ENCODE measurements at regions not wholly inside any gene's neighbourhood (a gene's known extent, or its start where the extent isn't known, plus 50 kb on each side); places are given as distances from the start of the nearest gene placed in this dataset.

- Mint-ChIP-seq H3K27me3 (ENCODE audit: low read depth) (no peaks in the 10 kb centered on the region; the same call in 1 of the 2 replicates), H3K27ac (no peak overlapping the region), H3K4me1 (no peaks in the 10 kb centered on the region), H3K9me3 (peaks cover 44% of the 10 kb centered on the region), H3K4me3 (no peak overlapping the region), H3K36me3 (peaks cover 28% of the 10 kb centered on the region)
- POLR2A ChIA-PET, result no interaction called here
- TF ChIP-seq NFYB (CRISPR knock-in tag; conservative IDR thresholded peaks at IDR 0.05; ENCODE audit: low read depth), result no peak
- no peak for TF ChIP-seq E2F5 (CRISPR knock-in tag; IDR thresholded peaks at IDR 0.05)
- no peak for TF ChIP-seq FOXP1 (CRISPR knock-in tag; IDR thresholded peaks at IDR 0.05; ENCODE audit: borderline replicate concordance)
- TF ChIP-seq SP1 (CRISPR knock-in tag; conservative IDR thresholded peaks at IDR 0.05), result no peak
- TF ChIP-seq ATF6 (CRISPR knock-in tag; IDR thresholded peaks at IDR 0.05), result no peak
- DNase-seq (ENCODE audit: low spot score), result no peak
- CTCF ChIA-PET, result no interaction called here
- ATAC-seq, result no peak
Measured at GRCh38 chr13:108018371-108018870, 196.9 kb downstream of the LIG4 start.

GRCh38 chr13:108006619-108007018 is 208.7 kb downstream of the LIG4 start:
- CTCF ChIA-PET, result no interaction called here
- DNase-seq (ENCODE audit: low spot score), result no peak
- H3K36me3 Mint-ChIP-seq, result no peaks in the 10 kb centered on the region; the same call in 1 of the 2 replicates
- H3K9me3 Mint-ChIP-seq, result peaks cover 30% of the 10 kb centered on the region
- no peak for ATAC-seq
- no peak for TF ChIP-seq NR1H2 (CRISPR knock-in tag; IDR thresholded peaks at IDR 0.05)
- TF ChIP-seq IRF2 (CRISPR knock-in tag; IDR thresholded peaks at IDR 0.05; ENCODE audit: borderline replicate concordance, low read depth), result no peak
- no peak for TF ChIP-seq STAT6 (CRISPR knock-in tag; conservative IDR thresholded peaks at IDR 0.05; ENCODE audit: low read depth)
- no peak for TF ChIP-seq TEAD1 (CRISPR knock-in tag; IDR thresholded peaks at IDR 0.05)
- TF ChIP-seq E2F1 (CRISPR knock-in tag; IDR thresholded peaks at IDR 0.05), result no peak
- no peak for TF ChIP-seq ESRRA (CRISPR knock-in tag; IDR thresholded peaks at IDR 0.05; ENCODE audit: borderline replicate concordance)
- TF ChIP-seq ZBTB21 (CRISPR knock-in tag; IDR thresholded peaks at IDR 0.05; ENCODE audit: borderline replicate concordance), result no peak
- TF ChIP-seq ZNF416 (CRISPR knock-in tag; IDR thresholded peaks at IDR 0.05), result no peak
- no peak for TF ChIP-seq HMGXB4 (CRISPR knock-in tag; IDR thresholded peaks at IDR 0.05)
- H3K4me3 Mint-ChIP-seq, result no peak overlapping the region
- no peak overlapping the region for H3K27ac Mint-ChIP-seq
- peaks cover 18% of the 10 kb centered on the region for H3K4me1 Mint-ChIP-seq
- H3K27me3 Mint-ChIP-seq (ENCODE audit: low read depth), result no peaks in the 10 kb centered on the region; the same call in 1 of the 2 replicates
- POLR2A ChIA-PET, result no interaction called here

GRCh38 chr13:108005231-108005630 is 210.1 kb downstream of the LIG4 start:
- H3K27ac Mint-ChIP-seq, result no peak overlapping the region
- TF ChIP-seq ZNF671 (CRISPR knock-in tag; IDR thresholded peaks at IDR 0.05) (no peak), IRF2 (CRISPR knock-in tag; IDR thresholded peaks at IDR 0.05; ENCODE audit: borderline replicate concordance, low read depth) (no peak), ELF4 (CRISPR knock-in tag; IDR thresholded peaks at IDR 0.05; ENCODE audit: low read depth) (no peak), JAZF1 (CRISPR knock-in tag; IDR thresholded peaks at IDR 0.05) (no peak), USF1 (CRISPR knock-in tag; IDR thresholded peaks at IDR 0.05) (no peak)
- ATAC-seq, result no peak

More at GRCh38 chr13:108005231-108005630, 210.1 kb downstream of the LIG4 start:
- H3K4me1 Mint-ChIP-seq, result peaks cover 21% of the 10 kb centered on the region
- no peak overlapping the region for H3K4me3 Mint-ChIP-seq
- ChIA-PET CTCF (no interaction called here), POLR2A (no interaction called here)
- peaks cover 5% of the 10 kb centered on the region for H3K36me3 Mint-ChIP-seq
- H3K27me3 Mint-ChIP-seq (ENCODE audit: low read depth), result no peaks in the 10 kb centered on the region; the same call in 1 of the 2 replicates
- DNase-seq (ENCODE audit: low spot score), result no peak
- peaks cover 31% of the 10 kb centered on the region for H3K9me3 Mint-ChIP-seq
